HG03280 (cell line): ENCODE measurements at regions not wholly inside any gene's neighbourhood (a gene's known extent, or its start where the extent isn't known, plus 50 kb on each side); places are given as distances from the start of the nearest gene placed in this dataset.
A peak's percentile ranks its signal among the peaks of the same experiment; 100 is the strongest.
"Not testable (repeated sequence)": the region's sequence is repeated elsewhere in the genome, so short reads cannot be mapped to it uniquely, and the experiment has no call there.

Experiments
- ATAC-seq: cut with Tn5 transposase; IDR thresholded peaks from one replicate; pipeline ENCODE4 v1.9.1; 2021; ENCODE audit warnings: mild to moderate bottlenecking, moderate library complexity; ENCODE audit not compliant: unreplicated experiment

DNA sequence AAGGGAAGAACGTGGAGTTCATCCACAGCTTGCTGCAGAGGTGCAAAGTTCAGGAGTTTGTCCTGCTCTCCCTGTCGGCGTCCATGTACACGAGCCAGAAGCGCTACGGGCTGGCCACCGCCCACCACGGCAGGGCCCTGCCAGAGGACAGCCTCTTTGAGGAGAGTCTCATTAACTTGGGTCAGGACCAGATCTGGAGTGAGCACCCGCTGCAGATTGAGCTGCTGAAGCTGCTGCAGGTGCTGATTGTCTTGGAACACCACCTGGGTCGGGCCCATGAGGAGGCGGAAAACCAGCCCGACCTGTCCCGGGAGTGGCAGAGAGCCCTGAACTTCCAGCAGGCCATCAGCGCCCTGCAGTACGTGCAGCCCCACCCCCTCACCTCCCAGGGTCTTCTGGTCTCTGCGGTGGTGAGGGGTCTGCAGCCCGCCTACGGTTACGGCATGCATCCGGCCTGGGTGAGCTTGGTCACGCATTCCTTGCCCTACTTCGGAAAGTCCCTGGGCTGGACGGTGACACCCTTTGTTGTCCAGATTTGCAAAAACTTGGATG is 73.8 kb upstream of the MORC3 start:
- ATAC-seq: no peak

DNA sequence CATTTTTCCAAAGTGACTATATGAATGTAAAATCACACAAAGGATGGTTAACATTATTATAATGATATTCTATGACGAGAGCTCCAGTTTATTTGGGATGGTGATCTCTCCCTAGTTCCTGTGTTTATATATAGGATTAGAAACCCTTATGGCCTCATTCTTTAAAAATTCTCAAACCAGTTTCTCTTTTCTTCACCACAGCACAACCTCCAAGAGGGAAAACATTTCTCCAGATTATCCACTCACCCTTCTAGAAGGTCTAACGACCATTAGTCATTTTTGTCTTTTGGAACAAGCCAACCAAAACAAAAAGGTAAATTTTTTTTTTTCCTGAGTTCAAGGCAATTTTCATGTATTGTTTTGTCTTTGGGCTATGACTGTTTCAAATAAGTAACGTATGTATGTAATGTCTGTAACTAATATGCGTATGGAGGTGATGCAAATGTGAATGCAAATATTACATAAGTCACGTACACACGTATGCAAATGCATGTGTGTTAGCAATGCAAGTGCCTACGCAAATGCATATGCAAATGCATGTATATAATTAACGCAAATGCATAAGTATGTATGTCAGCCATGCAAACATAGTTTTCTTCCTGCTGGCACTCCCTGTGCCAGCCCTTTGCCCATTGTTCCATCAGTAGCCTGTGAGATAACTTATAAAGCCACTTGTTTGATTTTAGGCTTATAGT is 72.5 kb upstream of the MORC3 start:
- ATAC-seq: no peak

DNA sequence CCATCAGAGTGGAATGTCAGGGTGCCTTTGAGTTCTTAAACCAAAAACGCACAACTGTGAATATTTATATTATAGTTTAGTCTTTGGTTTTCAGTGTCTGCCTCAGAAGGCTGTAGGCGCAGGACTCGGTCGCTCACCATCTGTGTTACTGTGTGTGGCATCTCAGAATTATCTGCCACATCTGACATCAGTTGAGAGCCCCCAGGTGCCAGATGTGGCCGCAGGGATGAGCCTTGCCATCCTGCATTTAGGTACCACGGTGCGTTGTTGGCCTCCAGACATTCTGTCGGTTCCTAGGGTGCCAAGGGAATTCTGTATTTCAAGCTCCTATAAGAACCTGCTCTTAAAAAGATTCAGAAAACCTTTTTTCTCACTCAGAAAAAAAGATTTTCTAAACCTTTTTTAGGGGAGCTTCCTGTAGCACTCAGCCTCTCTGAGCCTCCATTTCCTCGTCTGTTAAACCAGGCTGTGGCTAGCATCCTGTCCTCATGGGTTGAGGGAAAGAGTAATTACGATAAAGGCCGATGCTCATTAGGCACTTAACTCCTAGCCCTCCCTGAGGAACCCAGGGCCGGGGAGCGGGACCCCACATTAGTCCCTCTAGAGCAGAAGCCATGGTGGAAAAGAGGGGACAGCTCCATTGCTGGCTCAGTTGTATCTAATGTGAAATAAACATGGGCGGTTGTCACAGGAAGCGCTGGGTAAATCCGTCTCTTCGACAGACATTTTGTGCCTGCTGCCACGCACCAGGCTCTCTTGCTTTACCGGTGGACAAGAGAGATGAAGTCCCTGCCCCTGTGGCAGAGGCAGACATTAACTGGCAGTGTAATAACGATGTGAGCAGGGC is 70.2 kb upstream of the MORC3 start:
- no peak for ATAC-seq

DNA sequence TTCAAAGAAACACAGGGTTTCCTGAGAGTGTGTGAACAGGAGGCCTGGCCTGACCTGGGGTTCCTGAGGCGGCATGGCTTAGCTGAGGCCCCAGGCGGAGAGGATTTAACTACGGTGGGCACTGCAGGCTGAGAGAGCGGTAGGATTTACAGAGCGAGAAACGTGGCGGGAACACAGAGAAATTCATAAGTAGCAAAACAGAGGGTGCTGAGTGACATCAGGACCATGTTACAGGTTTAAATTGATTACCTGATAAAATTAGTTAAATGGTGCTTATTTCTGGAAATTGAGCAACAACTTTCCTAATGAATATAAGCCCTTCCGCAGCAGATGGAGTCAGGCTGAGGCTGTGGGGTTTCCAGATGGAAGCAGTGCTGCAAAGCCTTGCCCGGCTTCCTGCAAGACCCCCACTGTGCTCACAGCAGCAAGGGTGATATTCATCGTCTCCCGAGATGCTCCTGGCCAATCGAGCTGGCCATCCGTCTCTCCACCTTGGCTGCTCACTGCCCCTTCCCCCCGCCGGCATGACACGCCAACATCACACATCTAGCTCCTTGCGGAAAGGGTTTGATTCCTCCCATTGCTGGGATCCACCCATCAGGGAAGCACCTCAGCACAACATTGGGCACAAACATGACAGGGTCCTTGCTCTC is 69.4 kb upstream of the MORC3 start:
- ATAC-seq: no peak

DNA sequence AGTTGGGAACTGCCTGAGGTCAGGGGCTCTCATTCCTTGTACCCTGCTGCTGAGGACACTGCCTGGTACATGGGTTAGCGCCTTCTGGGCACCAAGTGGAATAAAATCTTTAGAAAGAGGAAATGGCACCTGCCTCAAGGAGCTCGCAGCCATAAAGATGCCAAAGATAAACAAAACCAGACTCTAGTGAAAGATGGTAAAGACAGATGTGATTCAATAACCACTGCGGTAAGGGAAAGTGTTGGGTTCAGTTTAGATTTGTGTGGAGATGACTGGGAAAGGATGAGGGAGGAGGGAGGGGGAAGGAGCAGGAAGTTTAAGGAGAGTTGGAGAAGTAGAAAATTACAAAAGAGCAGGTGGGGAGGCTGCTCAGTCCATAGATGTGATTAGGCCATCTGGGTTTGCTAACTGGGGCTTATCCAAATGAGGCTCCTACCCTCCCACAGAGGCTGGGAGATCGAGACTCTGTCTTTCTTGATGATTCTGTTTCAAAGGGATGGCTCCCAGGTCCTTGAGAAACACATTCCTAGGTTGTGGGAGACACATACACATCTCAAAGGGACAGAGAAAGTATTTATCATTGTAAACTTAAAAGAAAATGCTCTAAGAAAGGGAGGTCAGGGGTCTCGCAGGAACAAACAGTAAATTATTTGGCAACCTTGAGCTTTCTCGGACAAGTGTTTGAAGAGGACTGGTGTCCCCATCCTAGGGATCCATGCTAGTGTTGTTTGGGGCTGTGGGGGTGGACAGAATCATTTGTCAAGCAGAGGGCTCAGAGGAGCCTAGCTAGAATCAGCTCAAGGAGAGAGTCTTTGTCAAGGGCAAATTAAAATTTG is 65.7 kb upstream of the MORC3 start:
- no peak for ATAC-seq

DNA sequence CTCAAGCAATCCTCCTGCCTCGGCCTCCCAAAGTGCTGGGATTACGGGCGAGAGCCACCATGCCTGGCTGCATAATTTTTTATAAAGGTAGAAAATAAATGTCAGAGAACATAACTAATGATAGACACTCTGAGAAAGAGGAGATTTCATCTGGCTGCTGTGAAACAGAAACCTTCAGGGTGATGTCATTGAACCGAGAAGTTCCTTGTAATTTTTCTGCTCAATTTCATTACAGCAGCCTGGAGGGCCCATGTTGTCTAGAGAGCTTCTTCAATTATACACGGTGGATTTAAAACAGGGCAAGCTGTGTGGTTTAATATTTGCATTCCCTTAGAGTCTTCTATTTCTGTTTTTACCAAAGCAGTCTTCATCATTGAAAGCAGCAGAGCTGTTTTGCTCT is 64.3 kb upstream of the MORC3 start:
- peak; percentile 67 for ATAC-seq

DNA sequence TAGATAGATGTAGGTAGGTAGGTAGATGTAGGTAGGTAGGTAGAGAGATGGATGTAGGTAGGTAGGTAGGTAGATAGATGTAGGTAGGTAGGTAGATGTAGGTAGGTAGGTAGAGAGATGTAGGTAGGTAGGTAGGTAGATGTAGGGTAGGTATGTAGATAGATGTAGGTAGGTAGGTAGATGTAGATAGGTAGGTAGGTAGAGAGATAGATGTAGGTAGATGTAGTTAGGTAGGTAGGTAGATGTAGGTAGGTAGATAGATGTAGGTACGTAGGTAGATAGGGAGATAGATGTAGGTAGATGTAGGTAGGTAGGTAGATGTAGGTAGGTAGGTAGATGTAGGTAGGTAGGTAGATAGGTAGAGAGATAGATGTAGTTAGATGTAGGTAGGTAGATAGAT is 62.3 kb upstream of the MORC3 start:
- no peak for ATAC-seq

DNA sequence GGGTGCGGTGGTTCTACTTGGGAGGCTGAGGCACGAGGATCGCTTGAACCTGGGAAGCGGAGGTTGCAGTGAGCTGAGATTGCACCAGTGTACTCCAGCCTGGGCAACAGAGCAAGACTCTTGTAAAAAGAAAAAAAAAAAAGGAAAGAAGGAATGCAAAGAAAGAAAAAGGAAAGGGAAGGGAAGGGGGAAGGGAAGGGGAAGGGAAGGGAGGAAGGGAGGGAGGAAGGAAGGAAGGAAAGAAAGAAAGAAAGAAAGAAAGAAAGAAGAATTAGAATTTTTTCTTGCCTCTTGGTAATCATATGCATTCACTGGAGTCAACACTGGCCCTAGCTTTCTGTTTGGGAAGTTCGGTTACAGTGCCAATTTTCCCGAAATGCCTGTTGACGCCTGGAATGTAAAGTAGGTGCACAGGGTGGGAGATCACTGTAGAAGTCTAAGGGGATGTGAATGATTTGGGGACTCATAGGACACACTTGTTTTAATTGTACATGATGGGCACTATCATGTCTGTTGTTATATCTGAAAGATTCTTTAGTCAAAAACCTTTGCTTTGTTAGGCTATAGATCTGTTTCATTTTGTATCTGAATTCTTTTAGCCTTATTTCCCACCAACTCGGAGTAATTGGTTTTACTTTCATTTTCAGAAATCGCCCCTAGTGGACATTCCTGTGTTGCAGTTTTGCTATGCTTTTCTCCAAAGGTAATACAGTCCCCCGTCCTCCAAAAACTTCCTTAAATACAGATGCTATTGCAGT is 59.8 kb upstream of the MORC3 start:
- ATAC-seq: no peak

DNA sequence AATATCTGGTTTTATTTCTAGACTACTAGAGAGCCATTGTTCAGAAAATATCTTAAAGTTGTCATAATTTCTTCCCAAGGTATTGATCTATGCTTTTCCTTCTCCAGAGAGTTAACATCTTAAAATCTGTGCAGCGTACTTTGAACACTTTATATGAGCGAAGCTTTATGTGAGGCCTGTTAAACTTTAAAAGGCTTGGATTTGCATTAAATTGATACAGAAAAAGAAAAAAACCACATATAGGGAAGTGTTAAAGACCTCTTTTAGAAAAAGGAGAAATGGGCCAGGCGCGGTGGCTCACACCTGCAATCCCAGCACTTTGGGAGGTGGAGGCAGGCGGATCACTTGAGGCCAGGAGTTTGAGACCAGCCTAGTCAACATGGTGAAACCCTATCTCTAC is 59.2 kb upstream of the MORC3 start:
- no peak for ATAC-seq

DNA sequence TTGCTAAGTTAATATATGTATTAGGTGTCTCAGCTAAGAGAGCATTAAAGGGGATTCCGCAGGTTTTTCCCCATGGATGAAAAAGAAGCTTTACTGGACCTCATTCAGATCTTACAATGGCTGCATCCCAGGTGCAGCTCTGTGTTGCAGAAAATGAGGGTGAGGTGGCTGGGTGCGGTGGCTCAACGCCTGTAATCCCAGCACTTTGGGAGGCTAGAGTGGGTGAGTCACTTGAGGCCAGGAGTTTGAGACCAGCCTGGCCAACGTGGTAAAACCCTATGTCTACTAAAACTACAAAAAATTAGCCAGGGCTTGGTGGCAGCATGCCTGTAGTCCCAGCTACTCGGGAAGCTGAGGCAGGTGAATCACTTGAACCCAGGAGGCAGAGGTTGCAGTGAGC is 58.5 kb upstream of the MORC3 start:
- ATAC-seq: no peak

DNA sequence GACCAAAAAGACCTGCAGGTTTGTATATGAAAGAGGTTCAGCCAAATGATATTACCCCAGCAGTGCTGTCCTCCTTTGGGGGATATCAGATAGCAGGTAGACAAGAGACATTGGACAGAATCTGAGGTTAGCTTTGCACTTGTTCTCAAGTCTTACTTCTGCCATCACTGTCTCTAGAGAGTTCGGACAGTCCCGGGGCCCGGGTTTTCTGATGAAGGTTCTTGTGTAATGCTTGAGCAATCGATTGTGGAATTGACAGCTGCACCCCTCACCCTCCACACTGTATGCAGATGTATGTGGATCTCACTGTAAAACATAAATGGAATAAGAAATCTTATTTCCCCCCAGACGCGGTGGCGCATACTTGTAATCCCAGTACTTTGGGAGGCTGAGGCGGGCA is 56.2 kb upstream of the MORC3 start:
- ATAC-seq: no peak

DNA sequence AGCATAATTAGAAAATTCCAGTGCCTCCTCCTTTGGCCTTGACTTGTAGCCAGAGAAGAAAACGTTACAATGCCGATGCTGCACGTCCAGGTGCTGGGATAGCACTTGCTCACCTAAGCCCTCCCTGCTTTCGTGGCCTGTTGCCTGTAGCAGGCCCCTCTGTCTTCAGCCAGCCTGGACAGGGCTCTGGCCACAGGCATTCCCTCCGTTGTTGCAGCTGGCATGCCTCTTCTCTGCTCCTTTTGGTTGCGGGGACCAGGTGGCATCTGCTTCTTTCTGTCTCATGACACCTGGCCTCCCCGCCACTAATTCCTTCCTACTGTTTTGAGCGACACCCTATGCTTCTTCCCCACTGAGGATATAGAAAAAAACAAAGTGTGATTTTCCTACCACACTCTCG is 54.6 kb upstream of the MORC3 start:
- ATAC-seq: no peak

DNA sequence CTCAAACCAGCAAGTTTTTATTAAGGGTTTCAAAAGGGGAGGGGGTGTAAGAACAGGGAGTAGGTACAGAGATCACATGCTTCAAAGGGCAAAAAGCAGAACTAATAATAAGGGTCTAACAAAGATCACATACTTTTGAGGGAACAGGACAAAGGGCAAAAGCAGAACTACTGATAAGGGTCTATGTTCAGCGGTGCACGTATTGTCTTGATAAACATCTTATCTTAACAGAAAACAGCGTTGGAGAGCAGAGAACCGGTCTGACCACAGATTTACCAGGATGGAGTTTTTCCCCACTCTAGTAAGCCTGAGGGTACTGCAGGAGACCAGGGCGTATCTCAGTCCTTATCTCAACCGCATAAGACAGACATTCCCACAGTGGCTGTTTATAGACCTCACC is 52.2 kb upstream of the MORC3 start:
- ATAC-seq: not testable (repeated sequence)

DNA sequence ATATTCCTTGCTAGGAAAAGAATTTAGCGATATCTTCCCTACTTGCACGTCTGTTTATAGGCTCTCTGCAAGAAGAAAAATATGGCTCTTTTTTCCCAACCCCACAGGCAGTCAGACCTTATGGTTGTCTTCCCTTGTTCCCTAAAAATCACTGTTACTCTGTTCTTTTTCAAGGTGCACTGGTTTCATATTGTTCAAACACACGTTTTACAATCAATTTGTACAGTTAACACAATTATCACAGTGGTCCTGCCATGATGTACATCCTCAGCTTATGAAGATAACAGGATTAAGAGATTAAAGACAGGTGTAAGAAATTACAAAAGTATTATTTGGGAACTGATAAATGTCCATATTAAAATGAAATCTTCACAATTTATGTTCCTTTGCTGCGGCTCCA is 51.7 kb upstream of the MORC3 start:
- ATAC-seq: not testable (repeated sequence)
